ENCODE measurements at regions not wholly inside any gene's neighbourhood (a gene's known extent, or its start where the extent isn't known, plus 50 kb on each side); places are given as distances from the start of the nearest gene placed in this dataset.

DNA sequence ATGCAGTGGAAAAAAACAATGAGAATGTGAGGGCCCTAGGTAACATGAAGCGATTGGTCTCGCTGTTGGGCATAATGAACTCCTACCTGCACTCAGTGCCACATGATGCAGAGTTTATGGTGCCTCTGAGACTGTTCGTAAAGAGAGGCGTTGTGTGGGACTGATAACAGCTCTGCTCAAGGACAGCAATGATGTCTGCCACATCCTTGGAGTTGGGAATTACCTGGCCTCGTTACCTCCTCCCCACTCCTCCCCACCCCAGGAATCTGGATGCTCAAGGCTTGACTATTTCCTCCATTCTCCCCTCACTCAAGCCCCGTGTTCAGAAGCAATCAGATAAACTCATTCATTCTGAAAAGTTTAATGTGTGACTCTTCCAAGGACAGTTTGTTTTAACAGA, 148.0 kb upstream of the JADE1 start:
- ATAC-seq (no peak), DNase-seq (no peak)
- Histone ChIP-seq H3K9me3 (ENCODE audit: control insufficient read depth, insufficient read depth, low read length) (no peaks in the 10 kb centered on the region), H3K27ac (ENCODE audit: low read length) (no peak overlapping the region), H3K4me1 (ENCODE audit: control insufficient read depth, insufficient read depth, low read length) (no peaks in the 10 kb centered on the region), H3K36me3 (ENCODE audit: control insufficient read depth, insufficient read depth, low read length) (no peaks in the 10 kb centered on the region), H3K4me3 (ENCODE audit: low read length) (no peak overlapping the region), H3K27me3 (ENCODE audit: control insufficient read depth, insufficient read depth, low read length) (no peaks in the 10 kb centered on the region)
- intact Hi-C loops (cut with micrococcal nuclease) = no loop called here
- TF ChIP-seq, protein P1, sequence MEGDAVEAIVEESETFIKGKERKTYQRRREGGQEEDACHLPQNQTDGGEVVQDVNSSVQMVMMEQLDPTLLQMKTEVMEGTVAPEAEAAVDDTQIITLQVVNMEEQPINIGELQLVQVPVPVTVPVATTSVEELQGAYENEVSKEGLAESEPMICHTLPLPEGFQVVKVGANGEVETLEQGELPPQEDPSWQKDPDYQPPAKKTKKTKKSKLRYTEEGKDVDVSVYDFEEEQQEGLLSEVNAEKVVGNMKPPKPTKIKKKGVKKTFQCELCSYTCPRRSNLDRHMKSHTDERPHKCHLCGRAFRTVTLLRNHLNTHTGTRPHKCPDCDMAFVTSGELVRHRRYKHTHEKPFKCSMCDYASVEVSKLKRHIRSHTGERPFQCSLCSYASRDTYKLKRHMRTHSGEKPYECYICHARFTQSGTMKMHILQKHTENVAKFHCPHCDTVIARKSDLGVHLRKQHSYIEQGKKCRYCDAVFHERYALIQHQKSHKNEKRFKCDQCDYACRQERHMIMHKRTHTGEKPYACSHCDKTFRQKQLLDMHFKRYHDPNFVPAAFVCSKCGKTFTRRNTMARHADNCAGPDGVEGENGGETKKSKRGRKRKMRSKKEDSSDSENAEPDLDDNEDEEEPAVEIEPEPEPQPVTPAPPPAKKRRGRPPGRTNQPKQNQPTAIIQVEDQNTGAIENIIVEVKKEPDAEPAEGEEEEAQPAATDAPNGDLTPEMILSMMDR (IDR thresholded peaks at IDR 0.05) = no peak
- Mint-ChIP-seq H3K9me3 (peaks cover 0 to 2% of the 10 kb centered on the region in 2 donors), H3K36me3 (no peaks in the 10 kb centered on the region), H3K27me3 (ENCODE audit: low read depth in 2 of 2) (peaks cover 0 to 2% of the 10 kb centered on the region in 2 donors), H3K4me3 (no peak overlapping the region), H3K27ac (no peak overlapping the region), H3K4me1 (peaks cover 6 to 12% of the 10 kb centered on the region in 2 donors)
- WGBS (ENCODE audit: insufficient coverage) = 89% methylated on average over 6 of the region's 6 CpGs

DNA sequence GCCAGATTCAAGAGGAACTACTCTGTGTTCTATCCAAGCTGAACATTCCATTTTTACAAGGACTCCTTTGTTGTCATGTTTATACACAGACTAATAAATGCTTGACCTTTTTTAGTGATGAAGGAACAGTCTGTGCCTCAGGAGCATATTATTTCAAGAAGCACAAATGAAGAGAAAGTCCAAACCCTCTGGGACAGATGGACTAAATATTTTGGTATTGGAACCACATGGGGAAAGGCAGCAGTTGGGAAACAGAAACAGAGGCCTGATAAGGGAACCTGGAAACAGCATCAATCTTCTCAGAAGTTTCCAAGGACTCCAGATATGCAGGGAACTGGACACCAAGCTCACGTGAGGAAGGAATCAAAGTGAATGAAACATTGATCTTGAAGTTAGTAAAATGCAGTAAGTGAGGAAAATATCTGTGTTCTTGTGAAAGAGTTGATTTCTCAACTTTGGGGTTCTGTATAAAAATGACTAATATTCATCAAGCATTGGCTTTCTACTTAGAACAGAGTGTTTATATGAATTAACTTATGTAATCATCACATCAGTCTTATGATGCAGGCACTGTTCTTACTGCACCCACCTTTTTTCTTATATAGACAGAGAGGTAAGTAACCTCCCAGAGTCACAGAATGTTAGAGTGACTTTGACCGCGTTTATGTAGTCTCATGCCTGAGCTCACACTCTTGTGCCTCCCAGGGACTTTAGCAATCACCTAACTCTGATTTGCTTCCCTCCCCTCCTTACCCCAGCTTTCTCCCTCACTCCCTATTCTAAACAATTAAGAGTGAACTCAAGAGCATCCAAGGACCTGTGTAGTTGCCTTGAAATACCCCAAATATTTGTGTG, 148.9 kb upstream of the JADE1 start:
- H3K9me3 Mint-ChIP-seq = peaks cover 0 to 2% of the 10 kb centered on the region in 2 donors
- H3K27ac ChIP-seq (ENCODE audit: low read length) = no peak overlapping the region
- peaks cover 0 to 2% of the 10 kb centered on the region in 2 donors for H3K27me3 Mint-ChIP-seq (ENCODE audit: low read depth in 2 of 2)
- no peaks in the 10 kb centered on the region for H3K27me3 ChIP-seq (ENCODE audit: control insufficient read depth, insufficient read depth, low read length)
- WGBS (ENCODE audit: insufficient coverage) = 84% methylated on average over 3 of the region's 3 CpGs
- no peaks in the 10 kb centered on the region for H3K9me3 ChIP-seq (ENCODE audit: control insufficient read depth, insufficient read depth, low read length)
- H3K36me3 Mint-ChIP-seq = no peaks in the 10 kb centered on the region
- H3K4me1 Mint-ChIP-seq = peaks cover 6 to 12% of the 10 kb centered on the region in 2 donors
- H3K4me3 ChIP-seq (ENCODE audit: low read length) = no peak overlapping the region
- no peaks in the 10 kb centered on the region for H3K36me3 ChIP-seq (ENCODE audit: control insufficient read depth, insufficient read depth, low read length)
- DNase-seq (no peak), ATAC-seq (no peak)
- H3K4me1 ChIP-seq (ENCODE audit: control insufficient read depth, insufficient read depth, low read length) = no peaks in the 10 kb centered on the region
- H3K4me3 Mint-ChIP-seq = no peak overlapping the region
- intact Hi-C loops (cut with micrococcal nuclease) = no loop called here
- H3K27ac Mint-ChIP-seq = no peak overlapping the region
- TF ChIP-seq, protein P1 (IDR thresholded peaks at IDR 0.05) = no peak

DNA sequence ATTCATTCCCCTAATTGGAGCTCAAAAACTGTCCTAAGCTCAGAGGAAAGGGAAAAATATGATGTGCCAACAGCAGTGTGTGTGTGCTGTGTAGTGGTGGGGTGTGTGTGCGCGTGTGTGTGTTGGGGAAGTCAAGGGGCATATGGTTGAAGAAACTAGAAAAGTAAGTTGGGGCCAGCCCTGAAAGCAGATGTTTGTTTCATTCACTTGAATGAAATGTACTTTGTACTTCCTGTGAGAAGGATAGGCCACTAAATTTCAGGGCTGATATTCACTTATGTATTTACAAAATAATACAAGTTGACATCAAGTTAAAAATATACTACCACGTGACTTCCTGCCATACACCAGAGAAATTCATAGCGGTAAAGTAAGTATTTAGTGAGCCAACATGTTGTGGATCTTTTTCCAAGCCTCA, 151.3 kb upstream of the JADE1 start:
- peaks cover 0 to 2% of the 10 kb centered on the region in 2 donors for H3K9me3 Mint-ChIP-seq
- H3K4me1 Mint-ChIP-seq = peaks cover 6 to 12% of the 10 kb centered on the region in 2 donors
- H3K27me3 Mint-ChIP-seq (ENCODE audit: low read depth in 2 of 2) = peaks cover 0 to 6% of the 10 kb centered on the region in 2 donors
- H3K4me3 Mint-ChIP-seq = no peak overlapping the region
- H3K27ac Mint-ChIP-seq = peak overlapping the region in 1 of 2 donors; percentile 0
- Histone ChIP-seq H3K4me3 (ENCODE audit: low read length) (no peak overlapping the region), H3K36me3 (ENCODE audit: control insufficient read depth, insufficient read depth, low read length) (no peaks in the 10 kb centered on the region), H3K4me1 (ENCODE audit: control insufficient read depth, insufficient read depth, low read length) (no peaks in the 10 kb centered on the region), H3K27ac (ENCODE audit: low read length) (no peak overlapping the region), H3K9me3 (ENCODE audit: control insufficient read depth, insufficient read depth, low read length) (no peaks in the 10 kb centered on the region), H3K27me3 (ENCODE audit: control insufficient read depth, insufficient read depth, low read length) (no peaks in the 10 kb centered on the region)
- DNase-seq (no peak), ATAC-seq (no peak)
- intact Hi-C loops (cut with micrococcal nuclease) = no loop called here
- WGBS (ENCODE audit: insufficient coverage) = 64% methylated on average over 3 of the region's 4 CpGs
- TF ChIP-seq, protein P1 (IDR thresholded peaks at IDR 0.05) = no peak
- no peaks in the 10 kb centered on the region for H3K36me3 Mint-ChIP-seq
